Large intestine (tissue), 3 donors: ENCODE measurements at regions not wholly inside any gene's neighbourhood (a gene's known extent, or its start where the extent isn't known, plus 50 kb on each side); places are given as distances from the start of the nearest gene placed in this dataset.

Experiments
- DNase-seq, 2 donors: peaks; one replicate each; pipeline versions ENCODE4 v3.0.0 to v3.0.0-alpha.2; 2013
- H3K27ac ChIP-seq: one replicate; pipeline ENCODE4 v1.5.1; 2013; ENCODE audit warnings: low read length
- H3K27me3 ChIP-seq: 2 replicates; pipeline ENCODE4 v1.6.1; 2013; ENCODE audit warnings: low read length; ENCODE audit not compliant: control insufficient read depth, insufficient read depth
- H3K36me3 ChIP-seq: 2 replicates; pipeline ENCODE4 v1.6.1; 2013; ENCODE audit warnings: low read length; ENCODE audit not compliant: control insufficient read depth, insufficient read depth
- H3K4me1 ChIP-seq: one replicate; pipeline ENCODE4 v1.6.1; 2013; ENCODE audit warnings: low read length; ENCODE audit not compliant: control insufficient read depth, insufficient read depth
- H3K4me3 ChIP-seq: one replicate; pipeline ENCODE4 v1.5.1; 2013; ENCODE audit warnings: low read length
- H3K9me3 ChIP-seq: one replicate; pipeline ENCODE4 v1.6.1; 2013; ENCODE audit warnings: mild to moderate bottlenecking, low read depth, low read length, moderate library complexity; ENCODE audit not compliant: control insufficient read depth
- WGBS: methylation state at CpG from one replicate; pipeline ENCODE4 v1.1.5; 2013; ENCODE audit warnings: low lambda C conversion rate; ENCODE audit not compliant: insufficient coverage; 5-methylcytosine and 5-hydroxymethylcytosine counted together

GRCh38 chr7:88449410-88449809 lies 142.7 kb upstream of the STEAP4 start:
- no peaks in the 10 kb centered on the region for H3K27me3 ChIP-seq
- no peak overlapping the region for H3K4me3 ChIP-seq
- DNase-seq = no peak
- no peaks in the 10 kb centered on the region for H3K9me3 ChIP-seq
- no peaks in the 10 kb centered on the region for H3K36me3 ChIP-seq
- peaks cover 23% of the 10 kb centered on the region for H3K4me1 ChIP-seq
- H3K27ac ChIP-seq = no peak overlapping the region
- WGBS = 83% methylated on average over 1 of the region's 1 CpG

GRCh38 chr7:88442413-88442812 lies 135.7 kb upstream of the STEAP4 start:
- Histone ChIP-seq H3K27ac (no peak overlapping the region), H3K36me3 (no peaks in the 10 kb centered on the region), H3K27me3 (no peaks in the 10 kb centered on the region), H3K4me1 (no peaks in the 10 kb centered on the region), H3K4me3 (no peak overlapping the region), H3K9me3 (no peaks in the 10 kb centered on the region)
- WGBS = no CpG with 5 or more reads among the region's 1 CpG
- DNase-seq = peak; percentile 34 to 73

- H3K27me3 ChIP-seq = no peaks in the 10 kb centered on the region
- no peaks in the 10 kb centered on the region for H3K9me3 ChIP-seq
- no peaks in the 10 kb centered on the region for H3K36me3 ChIP-seq
- H3K27ac ChIP-seq = no peak overlapping the region
- no peak overlapping the region for H3K4me3 ChIP-seq
- no peaks in the 10 kb centered on the region for H3K4me1 ChIP-seq
- DNase-seq = no peak
Measured at GRCh38 chr7:88437132-88437531, 130.4 kb upstream of the STEAP4 start.

- Histone ChIP-seq H3K27ac (no peak overlapping the region), H3K9me3 (no peaks in the 10 kb centered on the region), H3K27me3 (no peaks in the 10 kb centered on the region), H3K4me3 (no peak overlapping the region), H3K4me1 (no peaks in the 10 kb centered on the region), H3K36me3 (no peaks in the 10 kb centered on the region)
- WGBS = 61% methylated on average over 2 of the region's 2 CpGs
- no peak for DNase-seq
Measured at GRCh38 chr7:88432301-88432700, 125.6 kb upstream of the STEAP4 start.

- no peak for DNase-seq
Measured at GRCh38 chr7:88431882-88432281, 125.2 kb upstream of the STEAP4 start.

GRCh38 chr7:88429382-88429781 lies 122.7 kb upstream of the STEAP4 start:
- WGBS = 92% methylated on average over 2 of the region's 2 CpGs
- no peaks in the 10 kb centered on the region for H3K27me3 ChIP-seq
- H3K4me1 ChIP-seq = no peaks in the 10 kb centered on the region
- H3K9me3 ChIP-seq = no peaks in the 10 kb centered on the region
- no peak for DNase-seq
- no peak overlapping the region for H3K4me3 ChIP-seq
- no peaks in the 10 kb centered on the region for H3K36me3 ChIP-seq
- H3K27ac ChIP-seq = no peak overlapping the region

More at GRCh38 chr7:88431882-88432281, 125.2 kb upstream of the STEAP4 start:
- Histone ChIP-seq H3K36me3 (no peaks in the 10 kb centered on the region), H3K27me3 (no peaks in the 10 kb centered on the region), H3K4me1 (no peaks in the 10 kb centered on the region), H3K27ac (no peak overlapping the region), H3K4me3 (no peak overlapping the region), H3K9me3 (no peaks in the 10 kb centered on the region)
- 100% methylated on average over 1 of the region's 4 CpGs for WGBS

- no peak overlapping the region for H3K27ac ChIP-seq
- no peaks in the 10 kb centered on the region for H3K4me1 ChIP-seq
- no peak for DNase-seq
- H3K4me3 ChIP-seq = no peak overlapping the region
- 100% methylated on average over 1 of the region's 5 CpGs for WGBS
- H3K9me3 ChIP-seq = no peaks in the 10 kb centered on the region
- no peaks in the 10 kb centered on the region for H3K36me3 ChIP-seq
- no peaks in the 10 kb centered on the region for H3K27me3 ChIP-seq
Measured at GRCh38 chr7:88402529-88402928, 95.8 kb upstream of the STEAP4 start.

- no peaks in the 10 kb centered on the region for H3K4me1 ChIP-seq
- no peak overlapping the region for H3K4me3 ChIP-seq
- peak in 1 of 2 donors; percentile 4 for DNase-seq
- no peak overlapping the region for H3K27ac ChIP-seq
- H3K9me3 ChIP-seq = no peaks in the 10 kb centered on the region
- H3K27me3 ChIP-seq = no peaks in the 10 kb centered on the region
- no CpG with 5 or more reads among the region's 4 CpGs for WGBS
- no peaks in the 10 kb centered on the region for H3K36me3 ChIP-seq
Measured at GRCh38 chr7:88401009-88401623, 94.4 kb upstream of the STEAP4 start.

GRCh38 chr7:88399696-88400240 lies 93.1 kb upstream of the STEAP4 start:
- Histone ChIP-seq H3K27me3 (no peaks in the 10 kb centered on the region), H3K4me3 (no peak overlapping the region), H3K9me3 (no peaks in the 10 kb centered on the region), H3K4me1 (no peaks in the 10 kb centered on the region), H3K27ac (no peak overlapping the region), H3K36me3 (no peaks in the 10 kb centered on the region)
- 100% methylated on average over 1 of the region's 5 CpGs for WGBS
- DNase-seq = no peak

GRCh38 chr7:88399036-88399435 lies 92.3 kb upstream of the STEAP4 start:
- no peaks in the 10 kb centered on the region for H3K27me3 ChIP-seq
- H3K36me3 ChIP-seq = no peaks in the 10 kb centered on the region
- no peak overlapping the region for H3K27ac ChIP-seq
- no peak for DNase-seq
- no CpG with 5 or more reads among the region's 9 CpGs for WGBS
- no peaks in the 10 kb centered on the region for H3K4me1 ChIP-seq
- no peak overlapping the region for H3K4me3 ChIP-seq
- no peaks in the 10 kb centered on the region for H3K9me3 ChIP-seq

GRCh38 chr7:88398459-88398858 lies 91.8 kb upstream of the STEAP4 start:
- H3K4me1 ChIP-seq = no peaks in the 10 kb centered on the region
- H3K36me3 ChIP-seq = no peaks in the 10 kb centered on the region
- 100% methylated on average over 1 of the region's 1 CpG for WGBS
- H3K4me3 ChIP-seq = no peak overlapping the region
- H3K9me3 ChIP-seq = no peaks in the 10 kb centered on the region
- H3K27me3 ChIP-seq = no peaks in the 10 kb centered on the region
- DNase-seq = no peak
- no peak overlapping the region for H3K27ac ChIP-seq
